SKM-1 treated with dmso at 0.1 percent for 144 hours (cell line): ENCODE measurements at regions not wholly inside any gene's neighbourhood (a gene's known extent, or its start where the extent isn't known, plus 50 kb on each side); places are given as distances from the start of the nearest gene placed in this dataset.

ENCODE experiments used
- DNase-seq: peaks from one replicate; lab custom pipeline; 2025; ENCODE audit not compliant: unreplicated experiment; lab: John Stamatoyannopoulos, UW

GRCh38 chr6:145327586-145327985 is 407.7 kb downstream of the EPM2A start:
- DNase-seq, result no peak

- no peak for DNase-seq
Observed at GRCh38 chr6:145329257-145329656, 406.1 kb downstream of the EPM2A start.

- DNase-seq, result no peak
Observed at GRCh38 chr6:145331066-145331465, 404.3 kb downstream of the EPM2A start.

GRCh38 chr6:145332011-145332410 is 403.3 kb downstream of the EPM2A start:
- no peak for DNase-seq

- no peak for DNase-seq
Observed at GRCh38 chr6:145336119-145336518, 399.2 kb downstream of the EPM2A start.

DNA sequence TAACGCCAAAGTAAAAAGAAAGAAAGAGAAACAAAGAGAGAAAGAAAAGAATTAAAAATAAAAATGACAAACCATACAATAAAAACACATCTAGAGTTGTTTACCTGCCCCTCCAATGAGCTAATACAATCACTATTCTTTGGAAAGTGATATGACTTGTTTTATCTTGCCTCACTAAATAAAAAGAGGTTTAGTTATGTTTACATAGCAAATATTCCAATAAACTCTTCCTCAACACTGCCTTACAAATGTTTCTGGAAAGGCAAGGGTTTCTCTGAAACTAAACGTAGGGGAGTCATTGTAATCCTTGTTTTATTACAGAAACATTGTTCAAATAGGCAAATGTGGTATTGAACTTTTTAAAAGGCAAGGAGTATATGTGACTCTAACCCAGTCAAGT is 396.2 kb downstream of the EPM2A start:
- DNase-seq, result no peak

DNA sequence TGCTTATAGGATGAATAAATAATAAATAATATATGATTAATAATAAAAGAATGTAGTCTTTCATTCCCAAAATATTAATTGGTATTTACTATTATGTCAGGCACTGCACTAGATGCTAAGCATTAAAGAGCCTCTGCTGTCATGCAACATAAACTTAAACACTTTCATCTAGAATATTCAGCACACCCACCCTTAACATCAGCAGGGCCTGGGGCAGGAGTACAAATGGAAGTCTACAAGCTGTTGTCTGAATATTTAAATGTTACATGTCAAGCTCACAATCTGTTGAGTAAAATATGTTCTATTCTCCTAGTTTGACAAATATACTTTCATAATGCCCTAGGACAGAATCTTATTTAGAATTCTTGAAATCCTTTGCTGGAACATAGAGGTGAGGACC is 395.1 kb downstream of the EPM2A start:
- no peak for DNase-seq

- DNase-seq, result no peak
Observed at GRCh38 chr6:145345094-145345493, 390.2 kb downstream of the EPM2A start.

DNA sequence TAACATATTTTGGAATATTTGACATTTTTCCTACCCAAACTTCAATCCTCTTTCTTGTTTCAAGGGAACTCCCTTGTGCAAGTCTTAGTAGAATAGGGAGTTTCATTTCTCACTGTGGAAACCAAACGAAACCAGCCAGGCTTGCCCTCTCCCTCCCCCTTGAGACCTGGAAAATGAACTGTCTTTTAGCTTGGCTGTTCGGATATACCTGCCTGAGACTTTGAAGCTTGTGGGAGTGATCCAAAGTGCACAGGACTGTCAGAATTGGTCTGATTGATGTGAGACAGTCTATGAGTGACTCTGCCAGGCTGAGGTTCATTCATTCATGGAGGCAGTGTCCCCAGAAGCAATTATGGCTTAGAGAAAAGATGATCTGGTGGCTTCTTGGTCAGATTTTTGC is 388.1 kb downstream of the EPM2A start:
- DNase-seq, result no peak

DNA sequence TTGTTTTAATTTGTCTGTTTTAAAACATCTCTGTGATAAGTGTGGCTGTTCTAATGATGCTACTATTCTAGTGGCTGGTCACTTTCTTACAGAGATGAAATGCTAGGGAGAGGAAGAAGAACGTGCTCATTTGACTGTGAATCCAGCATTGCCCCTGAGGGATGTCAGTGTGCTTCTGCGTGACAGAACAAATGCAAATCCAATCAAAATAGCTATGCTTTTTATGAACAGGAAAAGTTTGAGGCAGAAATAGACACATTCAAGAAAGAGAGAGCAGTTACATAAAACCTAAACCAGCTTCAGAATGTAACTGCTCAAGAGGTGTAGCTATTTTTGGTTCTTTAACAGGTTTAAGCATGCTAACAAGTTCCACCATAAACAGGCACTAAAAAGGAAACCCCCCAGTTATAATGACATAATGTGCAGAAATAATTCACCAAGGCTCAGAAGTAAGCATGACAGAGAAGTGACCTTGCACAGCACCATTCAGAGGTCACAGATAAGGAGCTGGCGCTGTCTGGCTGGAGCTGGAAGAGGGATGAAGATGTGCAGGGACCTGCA is 385.3 kb downstream of the EPM2A start:
- DNase-seq, result no peak

DNA sequence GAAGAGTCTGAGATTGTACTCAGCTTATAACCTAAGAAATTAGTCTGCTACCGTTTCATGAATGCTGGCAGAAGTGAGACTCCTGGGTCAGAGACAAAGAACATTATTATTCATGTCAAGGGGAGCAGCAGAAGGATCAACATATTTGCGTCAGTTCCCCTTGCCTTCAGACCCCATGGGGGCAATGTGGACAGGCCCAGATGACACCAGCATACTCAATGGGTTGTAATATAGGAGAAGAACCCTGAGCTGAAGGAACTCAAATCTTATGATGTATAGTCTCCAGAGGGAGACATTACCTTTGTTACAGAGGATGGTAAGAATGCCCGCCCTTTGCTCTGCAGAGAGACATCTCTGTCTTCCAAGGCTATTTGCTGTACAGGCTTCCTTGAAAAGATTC is 384.4 kb downstream of the EPM2A start:
- DNase-seq, result no peak

DNA sequence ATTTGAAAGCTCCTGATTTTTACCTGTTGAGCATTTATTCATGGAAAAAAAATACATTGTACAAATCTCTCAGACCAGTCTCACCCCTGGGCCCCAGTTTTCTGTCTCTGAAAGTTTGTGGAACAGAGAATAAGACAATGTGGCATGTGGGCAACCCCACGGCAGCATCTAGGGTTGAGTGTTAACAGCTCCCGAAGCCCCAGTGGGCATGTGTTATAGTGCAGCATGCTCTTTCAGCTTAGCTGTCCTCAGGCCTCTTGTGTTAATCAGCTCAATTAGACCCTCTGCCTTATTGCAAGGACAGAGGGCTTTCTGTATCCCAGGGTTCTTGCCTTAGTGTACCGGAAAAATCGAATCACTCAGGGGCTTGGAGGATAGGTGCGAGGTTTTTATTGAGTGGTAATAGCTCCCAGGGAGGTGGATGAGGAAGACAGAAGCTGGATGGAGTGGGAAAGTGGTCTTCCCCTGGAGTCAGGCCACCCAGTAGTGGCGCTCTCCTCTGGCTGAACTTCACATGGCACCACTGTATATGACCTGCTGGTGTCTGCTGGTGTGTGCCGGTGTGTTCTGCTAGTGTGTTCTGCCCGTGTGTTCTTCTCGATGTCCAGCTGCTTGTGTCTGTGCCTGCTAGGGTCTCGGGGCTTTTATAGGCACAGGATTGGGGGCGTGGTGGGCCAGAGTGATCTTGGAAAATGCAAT is 382.8 kb downstream of the EPM2A start:
- DNase-seq, result no peak

DNA sequence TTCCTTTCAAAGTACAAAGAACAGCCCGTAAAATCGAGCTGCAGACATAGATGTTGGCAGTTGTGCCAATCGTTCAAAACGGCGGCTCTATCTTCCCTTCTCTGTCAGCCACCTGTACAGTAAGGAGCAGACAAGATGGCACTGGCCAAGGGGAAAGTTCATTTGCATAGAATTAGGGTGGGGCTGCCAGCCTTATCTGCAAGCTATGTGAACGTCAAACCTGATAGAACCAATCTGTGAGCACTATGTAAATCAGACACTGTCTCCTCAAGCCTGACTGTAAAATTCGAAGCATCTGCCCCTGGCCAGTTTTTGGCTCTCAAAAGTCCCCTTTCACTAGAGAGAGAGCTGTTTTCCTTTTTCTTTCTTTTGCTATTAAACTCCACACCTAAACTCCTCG is 374.5 kb downstream of the EPM2A start:
- DNase-seq, result no peak

DNA sequence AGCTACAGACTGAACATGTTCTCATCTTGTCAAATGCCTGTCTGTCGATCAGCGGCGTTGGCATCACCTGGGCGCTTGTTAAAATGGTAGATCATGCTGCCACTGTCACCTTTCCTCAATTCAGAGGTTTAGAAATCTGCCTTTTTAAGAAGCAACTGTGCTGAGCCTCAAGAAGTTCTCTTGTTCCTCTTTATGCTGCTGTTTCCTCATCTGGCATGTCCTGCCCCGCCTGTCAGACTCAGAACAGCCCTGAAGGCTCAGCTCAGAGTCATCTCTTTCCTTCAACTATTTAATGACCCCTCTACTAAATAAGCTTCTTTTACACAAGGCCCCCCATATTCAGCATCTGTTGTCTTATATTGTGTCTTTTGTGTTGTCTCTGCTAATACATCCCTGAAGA is 368.2 kb downstream of the EPM2A start:
- peak; percentile 41 for DNase-seq

DNA sequence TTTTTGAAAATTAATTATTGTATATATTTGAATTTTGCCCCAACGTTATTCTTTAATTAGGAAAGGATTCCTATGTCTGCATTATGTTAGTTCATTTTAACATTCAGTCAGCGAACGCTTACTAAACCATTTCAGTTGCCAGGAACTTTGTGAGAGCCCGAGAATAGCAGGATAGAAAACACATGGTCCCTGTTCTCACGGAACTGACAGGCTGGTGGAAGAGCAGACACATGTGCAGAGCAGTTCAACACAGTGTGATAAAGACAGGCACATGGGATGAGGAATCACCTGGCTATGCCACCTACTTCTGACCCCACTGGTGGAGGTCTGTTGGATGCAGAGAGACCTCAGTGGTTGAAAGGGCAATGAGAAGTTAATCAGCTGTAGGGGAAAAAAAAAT is 367.2 kb downstream of the EPM2A start:
- no peak for DNase-seq

- no peak for DNase-seq
Observed at GRCh38 chr6:145370559-145370958, 364.8 kb downstream of the EPM2A start.

DNA sequence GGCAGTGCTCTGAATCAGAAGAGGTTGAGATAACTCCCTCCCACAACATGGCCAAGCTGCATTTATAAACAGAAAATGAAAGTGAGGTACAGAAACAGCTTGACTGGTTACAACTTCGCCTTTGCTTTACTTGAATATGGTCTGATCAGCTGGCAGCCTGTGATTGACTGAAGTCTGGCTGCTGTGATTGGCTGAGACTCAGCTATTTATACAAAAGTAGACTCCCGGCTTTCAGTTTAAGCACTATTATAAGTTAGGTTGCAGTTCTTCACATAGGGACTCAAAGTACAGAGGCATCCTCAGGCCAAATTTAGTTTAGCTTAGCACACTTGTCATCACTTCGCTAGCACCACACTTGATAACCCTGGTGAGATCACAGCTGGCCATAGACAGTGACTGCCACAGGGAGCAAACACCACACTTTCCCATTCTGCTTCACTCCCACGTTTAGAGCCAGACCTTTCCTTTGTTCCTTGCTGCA is 362.6 kb downstream of the EPM2A start:
- DNase-seq, result no peak

GRCh38 chr6:145373826-145374225 is 361.5 kb downstream of the EPM2A start:
- DNase-seq, result no peak

DNA sequence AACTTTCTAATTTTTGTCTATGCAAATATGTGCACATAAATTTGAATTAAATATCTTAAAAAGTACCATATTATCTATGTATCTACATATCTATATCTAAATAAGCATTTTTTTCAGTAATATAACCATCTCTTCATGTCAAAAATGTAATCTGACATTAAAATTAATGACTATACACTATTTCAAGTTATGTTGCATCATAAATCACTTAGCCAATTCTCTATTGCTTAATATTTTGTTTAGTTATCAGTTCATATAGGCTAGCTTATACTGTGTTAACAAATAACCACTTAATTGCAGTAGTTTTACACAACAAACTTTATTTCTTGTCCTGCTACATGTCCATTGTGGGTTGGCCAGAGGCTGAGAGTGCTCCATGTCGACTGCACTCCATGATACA is 360.8 kb downstream of the EPM2A start:
- DNase-seq, result no peak

- DNase-seq, result no peak
Observed at GRCh38 chr6:145375502-145375901, 359.8 kb downstream of the EPM2A start.

GRCh38 chr6:145380186-145380585 is 355.1 kb downstream of the EPM2A start:
- DNase-seq, result no peak

- no peak for DNase-seq
Observed at GRCh38 chr6:145381941-145382340, 353.4 kb downstream of the EPM2A start.

GRCh38 chr6:145383428-145383827 is 351.9 kb downstream of the EPM2A start:
- DNase-seq, result no peak
